H1 (cell line): ENCODE measurements at regions not wholly inside any gene's neighbourhood (a gene's known extent, or its start where the extent isn't known, plus 50 kb on each side); places are given as distances from the start of the nearest gene placed in this dataset.

Experiments used
- TF ChIP-seq, protein P1 (sequence below): IDR thresholded peaks from 2 replicates; pipeline ENCODE4 v1.6.1; 2012; ENCODE audit warnings: inconsistent platforms

DNA sequence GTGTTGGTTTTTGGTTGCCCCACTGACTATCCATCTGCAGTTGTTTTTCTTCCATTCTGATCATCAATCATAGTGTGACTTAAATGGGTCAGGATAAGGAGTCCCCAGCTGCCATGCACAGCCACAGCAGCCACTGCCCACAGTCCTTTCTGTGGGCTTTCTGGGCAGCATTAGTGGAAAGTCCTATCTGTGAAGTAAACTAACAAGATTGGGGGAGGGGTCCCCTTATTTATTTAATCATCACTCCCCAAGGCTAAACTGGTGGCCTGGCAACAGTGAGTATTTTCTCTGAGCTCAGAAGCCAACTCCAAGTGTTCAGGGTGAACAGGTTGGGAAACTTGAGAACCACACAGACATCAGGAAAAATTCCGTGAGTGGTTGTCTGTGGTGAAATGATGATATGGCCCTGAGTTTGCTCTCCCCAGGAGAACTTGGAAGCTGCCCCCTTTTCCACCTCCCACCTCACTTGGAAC is 145.0 kb downstream of the CCDC34 start (continued):
- TF ChIP-seq, protein P1, sequence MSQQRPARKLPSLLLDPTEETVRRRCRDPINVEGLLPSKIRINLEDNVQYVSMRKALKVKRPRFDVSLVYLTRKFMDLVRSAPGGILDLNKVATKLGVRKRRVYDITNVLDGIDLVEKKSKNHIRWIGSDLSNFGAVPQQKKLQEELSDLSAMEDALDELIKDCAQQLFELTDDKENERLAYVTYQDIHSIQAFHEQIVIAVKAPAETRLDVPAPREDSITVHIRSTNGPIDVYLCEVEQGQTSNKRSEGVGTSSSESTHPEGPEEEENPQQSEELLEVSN = no peak
- TF ChIP-seq, all 59 proteins: peak for 0
